SU-DHL-6 (cell line): ENCODE measurements at regions not wholly inside any gene's neighbourhood (a gene's known extent, or its start where the extent isn't known, plus 50 kb on each side); places are given as distances from the start of the nearest gene placed in this dataset.

Source experiments
- CTCF ChIP-seq: fragments of 200-600 bp; sonication (generic); IDR thresholded peaks from one replicate; pipeline ENCODE4 v1.5.1; 2017; ENCODE audit warnings: antibody characterized with exemption, mild to moderate bottlenecking, low read length, moderate library complexity; ENCODE audit not compliant: insufficient read depth, poor library complexity, severe bottlenecking
- EZH2phosphoT487 ChIP-seq: fragments of 200-600 bp; sonication (generic), shearing (Covaris generic); conservative IDR thresholded peaks from 2 replicates; pipeline ENCODE4 v1.6.1; 2018; ENCODE audit warnings: mild to moderate bottlenecking, antibody characterized with exemption, low read length, moderate library complexity, mixed read lengths

- TF ChIP-seq CTCF (no peak), EZH2phosphoT487 (no peak)
Measured at GRCh38 chr9:129379886-129380285, 201.8 kb upstream of the IER5L start.
